NCI-H2196 treated with DMSO at 0.1 percent for 48 hours (cell line): ENCODE measurements at regions not wholly inside any gene's neighbourhood (a gene's known extent, or its start where the extent isn't known, plus 50 kb on each side); places are given as distances from the start of the nearest gene placed in this dataset.

Experiments used
- DNase-seq: peaks from one replicate; lab custom pipeline; 2025; ENCODE audit not compliant: unreplicated experiment; lab: John Stamatoyannopoulos, UW

DNA sequence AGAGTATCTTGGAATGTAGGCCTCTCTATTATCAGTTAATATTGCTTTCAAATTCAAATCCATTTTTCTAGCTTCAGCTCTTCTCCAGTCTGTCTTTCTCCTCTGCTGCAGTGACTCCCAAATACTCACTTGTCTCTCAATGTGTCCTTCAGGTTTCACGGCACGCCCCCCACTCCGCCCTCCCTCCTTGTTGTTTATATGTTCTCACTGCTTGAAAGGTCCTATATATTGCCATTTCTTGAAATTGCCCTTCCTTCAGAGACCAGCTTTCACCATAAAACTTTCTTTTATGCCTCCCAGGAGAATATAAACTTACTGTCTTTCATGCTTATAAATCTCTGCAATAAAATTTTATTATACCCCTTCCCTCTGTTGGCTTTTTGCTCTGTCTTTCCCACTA lies 668.2 kb downstream of the CCSER2 start:
- DNase-seq = no peak

DNA sequence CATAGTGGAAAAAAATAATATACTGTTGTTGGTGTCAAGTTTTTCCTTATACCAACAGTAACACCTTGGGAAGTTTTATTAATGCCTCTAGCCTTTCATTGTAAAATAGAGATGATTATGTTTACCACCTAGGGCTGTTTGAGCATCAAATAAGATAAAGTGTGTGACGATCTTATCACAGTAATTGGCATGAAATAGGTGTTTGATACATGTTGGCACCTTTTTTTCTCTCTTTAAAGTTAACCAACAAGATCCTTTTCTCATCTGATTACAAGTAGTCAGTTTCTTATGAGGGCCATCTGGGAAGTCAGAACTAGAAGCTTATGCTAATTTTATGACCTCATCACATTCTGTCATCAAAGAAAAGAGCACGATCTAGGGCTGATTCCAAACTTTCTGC lies 669.5 kb downstream of the CCSER2 start:
- DNase-seq = no peak

DNA sequence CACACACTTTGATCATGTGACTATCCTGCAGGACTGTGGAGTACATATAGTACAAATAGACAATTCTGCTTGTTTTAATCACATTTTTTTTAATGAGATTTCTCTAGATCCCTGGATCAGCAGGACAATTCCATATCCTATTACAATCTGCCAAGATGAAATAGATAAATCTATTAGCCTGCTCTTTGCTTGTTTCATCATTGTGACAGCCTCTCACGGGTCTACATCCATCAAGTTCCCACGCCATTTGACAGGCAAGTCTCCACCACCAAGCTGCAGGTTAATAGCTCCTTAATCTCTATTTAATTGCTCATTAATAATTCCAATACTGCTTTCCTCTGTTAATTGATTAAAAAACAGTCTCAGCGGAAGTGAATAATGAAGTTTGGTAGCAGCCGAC lies 671.5 kb downstream of the CCSER2 start:
- no peak for DNase-seq

DNA sequence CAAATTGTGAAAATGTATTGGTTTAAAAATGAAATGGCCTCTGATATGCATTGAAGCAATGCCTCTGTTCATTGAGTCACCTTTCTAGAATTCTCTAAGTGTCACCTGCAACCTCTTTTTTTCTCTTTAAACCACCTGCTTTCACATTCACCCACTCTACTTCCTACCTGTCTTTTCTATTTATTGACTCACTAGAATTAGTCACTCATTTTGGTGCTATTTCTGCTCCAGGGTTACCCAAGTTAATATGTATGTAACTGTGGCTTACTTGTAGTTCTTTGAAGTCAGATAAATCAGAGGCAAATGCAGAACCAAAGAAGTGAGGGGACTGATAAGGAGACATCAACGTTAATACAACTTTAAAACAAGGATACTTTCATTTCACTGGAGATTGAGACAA lies 674.7 kb downstream of the CCSER2 start:
- DNase-seq = no peak

DNA sequence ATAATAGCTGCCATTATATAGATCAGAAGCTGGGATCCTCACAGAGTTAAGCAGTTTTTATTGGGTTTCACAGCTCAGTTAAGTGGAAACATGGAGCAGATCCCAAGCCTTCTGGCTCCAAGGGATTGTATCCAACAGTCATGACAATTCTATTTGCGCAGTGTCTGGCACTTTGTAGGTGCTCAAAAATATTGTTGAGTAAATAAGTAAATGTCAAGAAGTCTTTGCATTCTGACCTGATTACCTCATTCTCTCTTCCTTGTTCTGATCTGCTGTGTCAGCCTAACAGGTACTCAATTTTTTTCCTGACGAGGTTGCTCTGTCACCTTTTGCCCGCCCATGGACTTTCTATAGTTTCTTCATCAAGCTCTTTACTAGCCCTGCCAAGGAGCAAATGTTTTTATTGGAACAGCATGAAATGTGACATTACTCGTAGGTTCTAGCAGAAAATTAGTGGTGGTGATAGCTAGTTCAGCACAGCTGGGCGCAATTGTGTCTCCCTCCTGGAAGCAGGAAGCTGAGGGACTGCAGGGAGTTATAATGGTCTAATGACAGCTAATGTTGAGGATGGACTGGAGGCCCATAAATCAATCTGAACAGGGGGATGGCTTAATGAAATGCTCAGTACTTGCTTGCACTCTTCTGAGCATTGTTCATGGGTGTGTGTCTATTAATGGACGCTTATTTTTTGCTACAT lies 680.2 kb downstream of the CCSER2 start:
- no peak for DNase-seq

DNA sequence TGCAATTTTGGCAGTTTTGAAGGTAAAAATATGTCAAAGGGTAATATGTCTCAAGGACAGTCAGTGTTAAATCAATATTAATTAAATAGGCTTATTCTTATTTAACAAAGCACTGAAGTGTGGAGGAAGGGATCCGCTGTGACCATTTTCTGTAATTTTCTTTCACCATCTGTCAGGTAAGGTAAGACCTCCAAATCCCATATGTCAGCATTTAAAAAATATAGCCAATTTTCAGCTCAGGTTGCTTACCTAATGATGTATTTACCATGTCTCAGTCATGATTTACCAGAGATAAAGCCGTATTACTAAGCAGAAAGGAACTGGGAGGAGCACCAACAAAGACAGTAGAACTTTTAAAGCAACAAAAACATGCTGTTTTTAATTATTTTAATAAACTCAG lies 683.9 kb downstream of the CCSER2 start:
- DNase-seq = no peak

DNA sequence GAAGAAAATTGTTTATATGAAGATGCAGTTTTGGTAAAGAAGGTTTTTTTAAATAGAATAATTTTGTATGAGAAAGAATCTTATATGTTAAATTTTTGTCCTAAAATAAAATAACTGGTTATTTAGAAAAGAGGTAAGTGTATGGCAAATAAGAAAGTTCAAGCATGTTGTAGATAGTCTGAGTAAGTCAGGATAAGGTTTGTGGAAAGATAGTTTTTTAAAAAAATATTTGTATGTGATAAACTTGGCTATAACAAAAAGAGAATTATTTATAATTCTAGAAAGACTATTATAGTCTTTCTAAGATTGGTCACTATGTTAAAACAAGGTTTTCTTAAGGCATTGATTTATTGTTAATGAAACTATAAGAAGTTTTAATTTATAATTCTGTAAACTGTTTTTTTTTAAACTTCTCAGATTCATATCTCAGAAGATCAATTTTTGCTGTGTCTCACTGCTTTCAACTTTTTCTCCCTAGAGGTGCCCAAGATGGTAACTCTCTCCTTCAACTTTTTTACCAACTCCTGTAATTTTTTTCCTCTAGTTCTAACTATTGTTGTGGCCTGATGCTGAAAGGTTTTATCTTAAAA lies 698.6 kb downstream of the CCSER2 start:
- no peak for DNase-seq

DNA sequence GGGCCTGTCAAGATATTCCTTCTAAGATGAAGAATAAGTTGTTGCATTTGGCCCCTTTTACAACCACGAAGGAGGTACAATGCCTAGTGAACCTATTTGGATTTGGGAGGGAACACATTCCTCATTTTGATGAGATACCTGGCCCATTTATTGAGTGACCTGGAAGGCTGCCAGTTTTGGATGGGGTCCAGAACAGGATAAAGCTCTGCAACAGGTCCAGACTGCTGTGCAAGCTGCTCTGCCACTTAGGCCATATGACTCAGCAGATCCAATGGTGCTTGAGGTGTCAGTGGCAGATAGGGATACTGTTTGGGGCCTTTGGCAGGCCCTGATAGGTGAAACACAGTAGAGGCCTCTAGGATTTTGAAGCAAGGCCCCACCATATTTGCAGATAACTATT lies 704.6 kb downstream of the CCSER2 start:
- DNase-seq = no peak

DNA sequence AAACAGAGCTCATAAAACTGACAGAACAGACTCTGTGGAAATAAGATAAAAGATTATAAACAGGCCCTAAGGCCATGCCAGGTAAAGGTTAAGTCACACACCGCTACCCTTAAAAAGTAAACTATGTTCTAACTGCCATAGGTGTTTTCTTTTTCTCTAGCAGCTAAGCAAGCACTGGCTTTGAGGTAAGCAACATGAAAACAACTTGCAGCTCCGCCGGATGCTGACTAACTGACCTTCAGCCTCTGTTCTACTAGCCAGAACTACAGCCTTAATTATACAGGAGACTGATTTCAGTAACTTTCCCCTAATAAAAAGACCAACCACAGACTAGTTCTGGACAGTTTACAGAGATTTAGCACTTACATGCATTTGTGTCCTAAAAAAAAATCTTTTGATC lies 708.3 kb downstream of the CCSER2 start:
- DNase-seq = no peak

DNA sequence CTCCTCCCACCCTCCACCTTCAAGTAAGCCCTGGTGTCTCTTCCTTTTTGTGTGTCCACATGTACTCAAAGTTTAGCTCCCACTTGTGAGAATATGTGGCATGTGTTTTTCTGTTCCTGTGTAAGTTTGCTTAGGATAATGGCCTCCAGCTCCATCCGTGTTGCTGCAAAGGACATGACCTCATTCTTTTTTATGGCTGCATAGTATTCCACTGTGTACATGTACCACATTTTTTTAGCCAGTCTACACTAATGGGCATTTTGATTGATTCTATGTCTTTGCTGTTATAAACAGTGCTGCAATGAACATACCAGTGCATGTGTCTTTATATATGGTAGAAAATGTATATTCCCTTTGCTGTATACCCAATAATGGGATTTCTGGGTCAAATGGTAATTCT lies 710.9 kb downstream of the CCSER2 start:
- DNase-seq = no peak

DNA sequence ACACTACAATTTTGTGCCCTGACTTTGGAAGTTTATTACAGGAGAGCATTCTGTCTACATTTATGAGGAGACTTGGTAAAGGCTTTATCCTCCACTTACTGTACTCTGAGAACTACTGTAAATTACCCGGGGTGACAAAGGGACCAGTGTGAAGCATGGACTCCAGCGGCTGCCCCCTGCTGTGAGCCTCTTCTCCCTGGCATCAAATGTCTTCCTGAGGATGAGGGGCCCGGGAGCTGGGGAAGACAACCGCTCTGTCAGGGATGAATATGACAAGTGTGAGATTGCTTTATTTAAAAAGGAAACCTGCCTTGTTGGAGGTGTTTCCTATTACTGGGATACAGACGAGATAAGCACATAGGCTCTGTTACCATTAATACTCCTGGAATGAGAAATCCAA lies 714.8 kb downstream of the CCSER2 start:
- DNase-seq = no peak

DNA sequence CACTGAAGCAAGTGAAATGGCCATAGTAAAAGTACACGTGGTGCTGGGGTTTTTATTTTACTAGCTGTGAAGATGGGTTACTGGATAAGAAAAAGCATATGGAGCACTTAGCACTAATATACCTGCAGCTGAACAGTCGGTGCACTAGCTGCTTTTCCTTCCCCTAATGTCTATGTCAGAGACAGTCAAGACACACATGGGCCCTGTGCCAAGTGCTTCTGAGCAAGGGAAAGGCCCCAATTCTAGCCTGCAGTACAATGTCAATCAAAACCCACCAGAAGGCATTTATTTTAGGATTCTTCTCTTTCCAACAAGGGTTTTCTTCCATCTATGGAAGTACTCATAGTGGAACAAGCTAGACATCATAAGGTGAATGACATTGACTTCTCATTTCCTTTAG lies 716.7 kb downstream of the CCSER2 start:
- no peak for DNase-seq

DNA sequence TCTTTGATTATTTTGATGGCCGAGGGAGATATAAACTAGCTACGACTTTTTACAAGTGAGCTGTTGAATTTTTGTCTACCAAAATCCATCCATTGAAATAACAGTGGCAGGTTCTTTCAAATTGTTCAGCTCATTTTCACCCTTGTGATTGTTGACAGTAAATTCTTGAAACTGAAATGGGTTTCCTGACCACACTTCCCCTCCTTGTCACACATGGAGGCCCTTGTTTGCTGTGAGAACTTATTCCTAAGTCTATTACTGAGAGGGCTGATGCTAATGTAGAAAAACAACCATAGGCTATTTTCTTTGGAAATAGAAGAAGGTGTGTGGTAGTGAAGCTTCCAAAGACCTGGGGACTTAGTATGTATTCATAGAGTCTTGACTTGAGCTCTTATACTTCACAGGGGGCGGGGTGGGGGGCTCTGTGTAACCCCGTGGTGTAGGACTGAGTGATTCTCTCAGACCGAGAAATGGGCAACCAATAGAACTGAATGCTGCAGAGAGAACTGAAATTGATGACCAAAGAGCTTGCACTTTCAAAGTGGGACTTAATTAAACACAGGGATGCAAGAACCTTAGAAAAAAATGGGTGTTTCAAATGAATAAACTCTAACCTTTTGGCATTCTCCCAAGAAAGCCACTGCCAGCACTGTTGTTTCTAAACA lies 718.9 kb downstream of the CCSER2 start:
- no peak for DNase-seq

DNA sequence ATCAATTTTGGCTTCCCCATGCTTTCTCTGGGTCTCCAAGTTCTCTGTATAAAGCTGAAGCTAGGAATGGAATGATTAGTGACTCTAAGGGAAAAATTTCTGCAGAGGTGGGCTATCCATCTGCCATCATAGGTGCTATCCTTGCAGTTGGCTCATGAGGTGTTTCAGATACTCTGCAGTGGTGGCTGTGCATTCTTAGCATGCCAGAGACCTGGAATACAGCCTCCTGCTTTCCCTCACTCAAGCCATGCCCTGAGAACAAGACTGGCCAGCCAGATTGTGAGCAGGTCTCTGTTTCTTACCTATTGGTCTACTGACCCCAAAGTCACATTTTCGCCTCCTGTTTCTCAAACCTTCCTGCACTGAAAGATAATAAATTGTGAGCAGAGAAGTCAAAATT lies 719.6 kb downstream of the CCSER2 start:
- DNase-seq = no peak

DNA sequence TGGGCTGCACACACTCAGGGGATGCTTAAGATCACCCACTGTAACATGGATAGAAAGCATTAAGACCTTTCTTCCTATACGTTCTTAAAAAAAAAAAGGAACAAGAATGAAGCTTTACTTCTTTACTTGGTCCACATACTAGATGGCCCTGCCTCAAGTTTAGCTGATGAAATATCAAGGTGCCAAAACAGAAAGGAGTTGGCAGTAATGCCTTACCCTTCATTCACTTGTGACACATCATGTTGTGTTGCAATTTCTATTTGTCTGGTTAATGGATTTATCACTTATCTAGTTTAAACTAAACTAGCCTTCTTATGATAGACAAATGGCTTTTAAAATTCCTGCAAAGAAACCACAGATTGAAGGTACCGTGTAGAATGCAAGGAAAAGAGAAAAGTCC lies 720.3 kb downstream of the CCSER2 start:
- no peak for DNase-seq

DNA sequence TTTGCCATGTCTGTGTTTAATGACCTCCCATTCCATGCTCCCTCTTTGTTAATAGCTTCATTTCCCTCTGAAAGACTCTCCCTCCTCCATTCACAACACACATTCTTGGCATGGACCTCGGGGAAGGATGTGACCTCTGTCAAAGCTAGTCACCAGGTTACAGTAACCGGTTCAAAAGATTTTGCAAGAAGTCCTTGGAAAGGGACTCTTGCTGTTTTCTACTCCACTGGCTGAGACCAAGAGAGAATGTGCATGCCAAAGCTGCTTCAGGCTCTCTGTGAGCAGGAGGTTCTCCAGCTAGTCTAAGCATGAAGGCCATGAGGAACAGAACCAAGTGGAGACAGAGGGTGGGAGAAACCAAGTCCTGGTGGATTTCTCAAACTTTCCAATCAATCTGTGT lies 732.6 kb downstream of the CCSER2 start:
- DNase-seq = no peak

DNA sequence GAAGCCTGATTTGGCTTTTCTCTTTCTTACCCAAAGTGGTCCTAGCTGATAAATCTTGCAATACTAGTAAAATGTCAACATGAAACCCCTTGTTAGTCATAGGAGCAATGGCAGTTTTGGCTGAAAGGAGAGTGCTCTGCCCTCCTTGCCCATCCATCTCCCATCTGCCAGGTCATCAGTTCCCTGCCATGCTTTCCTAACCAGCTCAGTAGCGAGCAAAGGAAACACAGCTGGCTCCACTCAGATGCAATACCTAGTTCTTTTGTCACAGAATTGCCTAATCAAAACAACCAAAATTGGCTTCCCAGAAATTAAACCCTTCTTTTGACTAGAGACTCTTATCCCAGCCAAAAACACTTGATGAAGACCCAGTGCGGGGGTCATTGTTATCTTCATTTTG lies 733.0 kb downstream of the CCSER2 start:
- DNase-seq = no peak

DNA sequence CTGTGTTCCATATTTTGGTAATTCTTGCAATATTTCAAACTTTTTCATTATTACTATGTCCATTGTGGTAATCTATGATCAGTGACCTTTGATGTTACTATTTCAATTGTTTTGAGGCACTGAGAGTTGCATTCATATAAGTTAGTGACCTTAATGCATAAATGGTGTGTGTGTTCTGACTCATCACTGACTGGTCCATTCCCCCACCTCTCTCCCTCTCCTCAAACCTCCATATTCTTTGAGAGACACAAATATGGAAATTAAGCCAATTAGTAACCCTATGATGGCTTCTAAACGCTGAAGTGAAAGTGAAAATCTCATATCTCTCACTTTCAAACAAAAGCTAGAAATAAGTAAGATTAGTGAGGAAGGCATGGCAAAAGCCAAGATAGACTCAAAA lies 739.6 kb downstream of the CCSER2 start:
- no peak for DNase-seq

DNA sequence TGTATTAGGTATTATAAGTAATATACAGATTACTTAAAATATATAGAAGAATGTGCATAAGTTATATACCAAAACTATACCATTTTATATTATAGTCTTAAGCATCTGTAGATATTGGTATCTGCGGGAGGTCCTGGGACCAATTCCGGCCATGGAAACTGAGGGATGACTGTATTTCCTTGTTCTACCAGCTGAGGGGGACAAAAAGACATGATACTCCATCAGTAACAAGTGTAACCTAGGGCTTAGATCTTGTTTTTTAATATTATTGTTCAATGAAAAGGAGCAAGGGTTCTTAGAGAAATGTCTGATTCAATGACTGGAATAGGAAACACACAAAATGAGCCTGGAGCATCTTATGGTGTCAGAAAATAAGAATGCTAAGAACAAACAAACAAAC lies 752.5 kb downstream of the CCSER2 start:
- no peak for DNase-seq

DNA sequence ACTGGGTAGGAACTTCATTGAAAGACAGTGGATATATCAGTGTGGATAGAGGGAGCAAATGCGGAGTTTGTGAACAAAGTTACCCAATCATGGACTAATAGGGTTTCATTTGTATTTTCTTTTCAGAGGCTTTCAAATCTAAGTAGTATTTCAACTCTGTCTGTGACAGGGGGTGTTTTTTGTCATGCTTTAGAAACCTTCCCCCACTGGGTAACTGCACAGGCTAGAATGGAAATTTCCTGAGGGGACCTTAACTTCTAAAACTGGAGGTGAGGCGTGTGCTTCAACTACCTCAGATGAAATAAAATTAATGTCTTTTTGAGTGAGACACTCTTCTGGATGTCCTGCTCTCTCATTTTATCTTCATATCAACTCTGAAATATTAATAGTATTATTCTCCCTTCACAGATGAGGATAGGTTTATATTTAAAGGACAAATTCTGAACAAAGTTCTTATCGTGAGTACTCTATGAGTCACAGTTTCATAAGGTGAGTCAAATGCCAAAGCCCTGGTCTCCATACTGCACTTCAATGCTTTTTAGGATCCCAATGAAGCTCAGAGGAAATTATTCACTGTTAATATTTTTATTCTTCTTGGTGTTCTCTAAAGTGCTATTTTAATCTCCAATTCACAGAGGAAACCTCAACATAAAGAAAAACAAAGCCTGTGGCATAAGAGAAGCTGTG lies 770.6 kb downstream of the CCSER2 start:
- no peak for DNase-seq

DNA sequence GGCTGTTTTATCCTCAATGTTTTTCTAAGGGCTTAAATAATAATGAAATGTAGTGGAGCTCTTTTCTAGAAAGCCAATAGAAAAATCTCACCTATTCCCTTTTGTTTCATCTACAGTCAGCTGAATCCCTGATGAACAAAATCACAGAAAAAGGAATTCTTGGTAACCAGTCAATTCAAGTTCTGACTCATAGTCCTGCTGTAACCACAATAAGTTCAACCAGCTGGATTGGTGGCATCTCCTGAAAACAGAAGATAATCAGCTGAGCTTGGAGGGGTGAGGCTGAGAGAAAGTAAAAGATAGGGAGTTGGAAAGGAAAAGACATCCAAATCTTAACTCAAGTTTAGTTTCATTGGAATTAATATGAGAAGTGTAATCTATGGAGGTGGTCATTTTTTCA lies 772.1 kb downstream of the CCSER2 start:
- DNase-seq = no peak

DNA sequence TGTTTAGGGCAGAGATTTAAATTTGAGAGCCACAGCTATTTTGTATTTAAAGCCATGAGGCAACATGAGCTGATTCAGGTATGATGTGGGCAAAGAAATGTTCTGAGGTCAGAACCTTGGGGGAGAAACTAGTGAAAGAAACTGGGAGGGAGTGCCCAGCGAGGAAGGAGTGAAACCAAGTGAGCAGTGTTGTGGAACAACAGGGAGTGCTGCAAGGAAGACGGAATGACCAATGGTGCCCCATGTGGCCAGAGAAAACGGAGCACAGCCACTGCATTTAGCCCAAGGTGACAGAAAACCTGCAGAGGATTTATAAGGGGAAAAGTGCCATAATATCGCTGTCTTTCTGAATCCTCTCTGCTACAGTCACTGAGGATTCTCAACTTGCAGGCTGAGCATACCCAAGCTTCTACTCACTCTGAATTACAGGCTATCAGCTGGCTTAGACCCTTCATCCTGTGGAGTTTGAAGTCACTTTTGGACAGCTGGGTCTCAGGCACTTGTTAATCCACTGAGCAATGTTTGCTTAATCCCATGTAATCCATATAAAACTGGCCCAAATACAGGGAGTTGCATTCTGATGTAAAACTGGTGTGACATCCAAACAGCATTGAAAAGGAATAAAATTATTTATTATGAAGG lies 777.3 kb downstream of the CCSER2 start:
- no peak for DNase-seq
